Upper lobe of left lung (tissue), 6 donors: ENCODE measurements at regions not wholly inside any gene's neighbourhood (a gene's known extent, or its start where the extent isn't known, plus 50 kb on each side); places are given as distances from the start of the nearest gene placed in this dataset.

Source experiments
- ATAC-seq, 2 donors: fragments of 200-7000 bp; cut with Tn5 transposase; one replicate each; pipeline ENCODE4 v1.9.1; 2022; ENCODE audit warnings: mild to moderate bottlenecking in 2 of 2, moderate library complexity in 2 of 2; ENCODE audit not compliant: low FRiP score in 2 of 2
- DNase-seq, 2 donors: peaks; one replicate each; pipeline ENCODE4 v3.0.0-alpha.2; 2019 to 2020
- H3K27ac ChIP-seq, 4 donors: fragments of 200-600 bp; sonication (generic); one replicate each; pipeline ENCODE4 v1.5.1; 2016 to 2019
- H3K27me3 ChIP-seq, 4 donors: fragments of 200-600 bp; sonication (generic); one replicate each; pipeline ENCODE4 v1.5.1; 2017 to 2019
- H3K36me3 ChIP-seq, 4 donors: fragments of 200-600 bp; sonication (generic); one replicate each; pipeline ENCODE4 v1.5.1; 2016 to 2019
- H3K4me1 ChIP-seq, 4 donors: fragments of 200-600 bp; sonication (generic); one replicate each; pipeline ENCODE4 v1.5.1; 2018 to 2019
- H3K4me3 ChIP-seq, 4 donors: fragments of 200-600 bp; sonication (generic); one replicate each; pipeline ENCODE4 v1.5.1; 2017 to 2019; ENCODE audit warnings: mild to moderate bottlenecking in 2 of 4, moderate library complexity in 1 of 4
- H3K9me3 ChIP-seq, 4 donors: fragments of 200-600 bp; sonication (generic); one replicate each; pipeline ENCODE4 v1.5.1; 2018 to 2019
- EP300 ChIP-seq, 4 donors: sonication (generic); formaldehyde crosslinking; IDR thresholded peaks; one replicate each; pipeline ENCODE4 v1.5.1; 2017; ENCODE audit warnings: antibody characterized with exemption in 4 of 4, control low read depth in 2 of 4
- POLR2A ChIP-seq, 4 donors: fragments of 450-650 bp; IDR thresholded peaks; one replicate each; pipeline ENCODE4 v1.5.1; 2016 to 2017; ENCODE audit warnings: antibody characterized with exemption in 4 of 4, mild to moderate bottlenecking in 2 of 4
- POLR2AphosphoS5 ChIP-seq, 2 donors: sonication (generic); formaldehyde crosslinking; IDR thresholded peaks; one replicate each; pipeline ENCODE4 v1.5.1; 2017; ENCODE audit warnings: antibody characterized with exemption in 2 of 2
- WGBS, 2 donors: methylation state at CpG; one replicate each; pipeline ENCODE4 v1.1.5; 2017 to 2018; 5-methylcytosine and 5-hydroxymethylcytosine counted together
- TF ChIP-seq, protein P1 (sequence below), 6 experiments: fragments of 450-650 bp in 4 of 6; fragments of 200-600 bp in 2 of 6; sonication (generic) in 2 of 6; IDR thresholded peaks; one replicate each; pipeline ENCODE4 v1.5.1; 2016 to 2019; ENCODE audit warnings: antibody characterized with exemption in 6 of 6
- donor health status: DM: no; HTN: no; CAD: no; lungs with moderate emphysema.
- donor health status: DM: no; HTN: yes; CAD: no; lungs with severe emphysema.

GRCh38 chr17:14690704-14691103, 389.8 kb downstream of the HS3ST3B1 start:
- Histone ChIP-seq H3K27me3 (no peaks in the 10 kb centered on the region), H3K4me3 (no peak overlapping the region), H3K36me3 (no peaks in the 10 kb centered on the region), H3K4me1 (no peaks in the 10 kb centered on the region), H3K9me3 (peaks cover 0 to 6% (median 2%) of the 10 kb centered on the region in 4 donors), H3K27ac (no peak overlapping the region)
- TF ChIP-seq, protein P1, sequence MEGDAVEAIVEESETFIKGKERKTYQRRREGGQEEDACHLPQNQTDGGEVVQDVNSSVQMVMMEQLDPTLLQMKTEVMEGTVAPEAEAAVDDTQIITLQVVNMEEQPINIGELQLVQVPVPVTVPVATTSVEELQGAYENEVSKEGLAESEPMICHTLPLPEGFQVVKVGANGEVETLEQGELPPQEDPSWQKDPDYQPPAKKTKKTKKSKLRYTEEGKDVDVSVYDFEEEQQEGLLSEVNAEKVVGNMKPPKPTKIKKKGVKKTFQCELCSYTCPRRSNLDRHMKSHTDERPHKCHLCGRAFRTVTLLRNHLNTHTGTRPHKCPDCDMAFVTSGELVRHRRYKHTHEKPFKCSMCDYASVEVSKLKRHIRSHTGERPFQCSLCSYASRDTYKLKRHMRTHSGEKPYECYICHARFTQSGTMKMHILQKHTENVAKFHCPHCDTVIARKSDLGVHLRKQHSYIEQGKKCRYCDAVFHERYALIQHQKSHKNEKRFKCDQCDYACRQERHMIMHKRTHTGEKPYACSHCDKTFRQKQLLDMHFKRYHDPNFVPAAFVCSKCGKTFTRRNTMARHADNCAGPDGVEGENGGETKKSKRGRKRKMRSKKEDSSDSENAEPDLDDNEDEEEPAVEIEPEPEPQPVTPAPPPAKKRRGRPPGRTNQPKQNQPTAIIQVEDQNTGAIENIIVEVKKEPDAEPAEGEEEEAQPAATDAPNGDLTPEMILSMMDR (IDR thresholded peaks at IDR 0.05) = no peak
- TF ChIP-seq POLR2A (IDR thresholded peaks at IDR 0.05) (no peak), POLR2AphosphoS5 (IDR thresholded peaks at IDR 0.05) (no peak), EP300 (IDR thresholded peaks at IDR 0.05) (no peak)
- ATAC-seq = no peak
- DNase-seq = no peak
- 40 to 77% methylated on average over 2 of the region's 2 CpGs for WGBS, 2 donors

DNA sequence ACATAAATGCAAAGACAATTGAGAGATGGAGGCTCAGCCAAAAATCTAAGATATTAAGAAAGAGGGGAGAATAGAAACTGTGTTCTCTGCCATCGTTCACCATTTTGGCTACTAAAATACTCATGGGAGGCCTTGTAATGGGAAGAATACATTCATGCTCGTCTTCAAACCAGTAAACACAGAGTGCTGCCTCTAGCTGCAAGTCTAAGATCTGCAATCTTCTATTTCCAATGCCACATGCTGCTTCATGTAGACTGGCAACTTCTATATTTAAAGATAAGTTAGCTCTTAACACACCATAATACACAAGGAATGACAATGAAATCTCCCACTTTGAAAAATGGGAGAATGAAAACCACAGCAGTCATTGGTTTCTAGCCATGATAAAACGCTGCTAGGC, 387.3 kb downstream of the HS3ST3B1 start:
- WGBS, 2 donors = 79% methylated on average over 3 of the region's 3 CpGs
- ATAC-seq (no peak), DNase-seq (no peak)
- Histone ChIP-seq H3K4me3 (no peak overlapping the region), H3K27ac (no peak overlapping the region), H3K36me3 (no peaks in the 10 kb centered on the region), H3K4me1 (no peaks in the 10 kb centered on the region), H3K9me3 (peaks cover 0 to 6% (median 2%) of the 10 kb centered on the region in 4 donors), H3K27me3 (no peaks in the 10 kb centered on the region)
- TF ChIP-seq POLR2AphosphoS5 (IDR thresholded peaks at IDR 0.05) (no peak), EP300 (IDR thresholded peaks at IDR 0.05) (no peak), POLR2A (IDR thresholded peaks at IDR 0.05) (no peak)
- TF ChIP-seq, protein P1 (IDR thresholded peaks at IDR 0.05) = no peak

DNA sequence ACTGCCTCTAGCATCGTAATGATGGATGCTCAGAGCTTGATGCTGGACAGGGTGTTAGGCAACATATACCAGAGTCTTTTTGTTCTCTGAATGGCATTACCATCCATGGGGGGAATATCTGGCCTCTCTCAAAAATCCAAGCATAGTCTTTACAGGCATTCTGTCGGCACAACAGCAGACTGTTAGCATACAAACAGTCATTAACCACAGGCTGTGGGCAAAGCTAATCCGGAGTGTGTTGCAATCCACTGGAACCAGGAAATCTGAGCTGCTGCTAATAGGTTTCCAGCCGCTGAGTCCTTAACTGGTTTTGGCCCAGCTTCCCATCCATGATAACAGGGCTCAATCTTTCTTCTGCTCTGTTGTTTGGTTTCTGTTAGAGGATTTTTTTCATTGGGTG, 371.9 kb downstream of the HS3ST3B1 start:
- Histone ChIP-seq H3K9me3 (no peaks in the 10 kb centered on the region), H3K36me3 (no peaks in the 10 kb centered on the region), H3K27me3 (no peaks in the 10 kb centered on the region), H3K27ac (no peak overlapping the region), H3K4me1 (no peaks in the 10 kb centered on the region), H3K4me3 (no peak overlapping the region)
- DNase-seq = peak in 1 of 2 donors; percentile 57
- TF ChIP-seq POLR2AphosphoS5 (IDR thresholded peaks at IDR 0.05) (no peak), POLR2A (IDR thresholded peaks at IDR 0.05) (no peak), EP300 (IDR thresholded peaks at IDR 0.05) (no peak)
- TF ChIP-seq, protein P1 (IDR thresholded peaks at IDR 0.05) = no peak
- ATAC-seq = peak in 1 of 2 donors; percentile 52
- WGBS, 2 donors = 34 to 43% methylated on average over 4 of the region's 4 CpGs

- H3K27ac ChIP-seq = no peak overlapping the region
- no peak for TF ChIP-seq EP300 (IDR thresholded peaks at IDR 0.05)
- no peak for ATAC-seq
- 89 to 91% methylated on average over 1 of the region's 1 CpG for WGBS, 2 donors
- no peaks in the 10 kb centered on the region for H3K4me1 ChIP-seq
- no peaks in the 10 kb centered on the region for H3K9me3 ChIP-seq
- no peaks in the 10 kb centered on the region for H3K27me3 ChIP-seq
- DNase-seq = no peak
- no peak overlapping the region for H3K4me3 ChIP-seq
- H3K36me3 ChIP-seq = no peaks in the 10 kb centered on the region
Measured at GRCh38 chr17:14670861-14671260, 370.0 kb downstream of the HS3ST3B1 start.

DNA sequence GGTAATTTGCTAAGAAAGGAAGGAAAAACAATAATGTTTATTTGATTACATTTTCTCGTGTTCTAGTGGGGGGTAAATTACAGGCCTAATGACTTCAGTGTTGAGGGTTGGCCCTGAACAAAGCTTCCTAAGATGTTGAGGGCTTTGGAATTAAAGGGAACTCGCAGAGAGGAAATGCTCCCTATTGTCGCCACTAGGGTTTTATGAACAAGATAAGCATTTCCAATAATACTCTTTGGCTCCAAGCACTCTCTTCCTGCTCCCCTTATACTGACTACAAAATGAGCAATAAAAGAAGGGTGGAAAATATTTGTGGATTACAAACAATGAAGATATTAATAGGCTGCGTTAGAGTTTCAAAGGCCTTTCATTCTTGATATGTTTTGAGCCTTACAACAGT, 363.6 kb downstream of the HS3ST3B1 start:
- TF ChIP-seq POLR2A (IDR thresholded peaks at IDR 0.05) (no peak), EP300 (IDR thresholded peaks at IDR 0.05) (no peak), POLR2AphosphoS5 (IDR thresholded peaks at IDR 0.05) (no peak)
- TF ChIP-seq, protein P1 (IDR thresholded peaks at IDR 0.05) = no peak
- Histone ChIP-seq H3K27ac (no peak overlapping the region), H3K4me3 (no peak overlapping the region), H3K9me3 (no peaks in the 10 kb centered on the region), H3K36me3 (no peaks in the 10 kb centered on the region), H3K27me3 (no peaks in the 10 kb centered on the region), H3K4me1 (no peaks in the 10 kb centered on the region)
- 43 to 79% methylated on average over 4 of the region's 4 CpGs for WGBS, 2 donors
- no peak for ATAC-seq
- DNase-seq = no peak
